Loucy (cell line): ENCODE measurements at regions not wholly inside any gene's neighbourhood (a gene's known extent, or its start where the extent isn't known, plus 50 kb on each side); places are given as distances from the start of the nearest gene placed in this dataset.

ENCODE experiments used
- H2AFZ ChIP-seq: fragments of 200-600 bp; sonication (generic); 2 replicates; pipeline ENCODE4 v1.6.0; 2016; ENCODE audit warnings: antibody characterized with exemption, mild to moderate bottlenecking, low read length, moderate library complexity
- H3F3A ChIP-seq: fragments of 200-600 bp; 2 replicates; pipeline ENCODE4 v1.6.0; 2016; ENCODE audit warnings: antibody characterized with exemption, low read depth, mild to moderate bottlenecking
- H3K27me3 ChIP-seq: fragments of 200-600 bp; sonication (generic); 2 replicates; pipeline ENCODE4 v1.6.1; 2014; ENCODE audit warnings: low read length, mild to moderate bottlenecking; ENCODE audit not compliant: insufficient read depth, poor library complexity, severe bottlenecking
- H3K36me3 ChIP-seq: fragments of 200-600 bp; sonication (generic); 2 replicates; pipeline ENCODE4 v1.6.1; 2016; ENCODE audit warnings: low read length; ENCODE audit not compliant: insufficient read depth
- H3K4me1 ChIP-seq: fragments of 200-600 bp; sonication (generic); 2 replicates; pipeline ENCODE4 v1.5.1; 2014; ENCODE audit warnings: low read length, mild to moderate bottlenecking; ENCODE audit not compliant: insufficient read depth, poor library complexity, severe bottlenecking
- H3K4me2 ChIP-seq: fragments of 200-600 bp; sonication (generic); 2 replicates; pipeline ENCODE4 v1.6.0; 2014; ENCODE audit warnings: antibody characterized with exemption, low read length, low read depth, mild to moderate bottlenecking; ENCODE audit not compliant: poor library complexity, severe bottlenecking
- H3K4me3 ChIP-seq: fragments of 200-600 bp; sonication (generic); 2 replicates; pipeline ENCODE4 v1.5.1; 2014; ENCODE audit warnings: low read length, mild to moderate bottlenecking, mixed read lengths; ENCODE audit not compliant: poor library complexity, severe bottlenecking
- H3K79me2 ChIP-seq: fragments of 200-600 bp; sonication (generic); 2 replicates; pipeline ENCODE4 v1.6.1; 2014; ENCODE audit warnings: low read length; ENCODE audit not compliant: insufficient read depth
- H3K9ac ChIP-seq: fragments of 200-600 bp; sonication (generic); 2 replicates; pipeline ENCODE4 v1.6.0; 2014; ENCODE audit warnings: mild to moderate bottlenecking, low read depth, low read length, moderate library complexity; ENCODE audit not compliant: poor library complexity, severe bottlenecking
- H3K9me2 ChIP-seq: fragments of 200-600 bp; sonication (generic); replicated peaks from 2 replicates; pipeline ENCODE4 v1.6.1; 2016; ENCODE audit warnings: low read depth, low read length, mixed read lengths
- H3K9me3 ChIP-seq: fragments of 200-600 bp; sonication (generic); 2 replicates; pipeline ENCODE4 v1.6.1; 2014; ENCODE audit warnings: mild to moderate bottlenecking, antibody characterized with exemption, low read length, low read depth; ENCODE audit not compliant: insufficient read depth
- H4K20me1 ChIP-seq: fragments of 200-600 bp; sonication (generic); 2 replicates; pipeline ENCODE4 v1.6.0; 2014; ENCODE audit warnings: antibody characterized with exemption, low read length, mild to moderate bottlenecking; ENCODE audit not compliant: insufficient read depth, poor library complexity, severe bottlenecking
- CTCF ChIP-seq: fragments of 200-600 bp; sonication (generic); conservative IDR thresholded peaks from 2 replicates; pipeline ENCODE4 v1.5.1; 2014; ENCODE audit warnings: mild to moderate bottlenecking, antibody characterized with exemption, low read length
- EZH2phosphoT487 ChIP-seq: fragments of 200-600 bp; IDR thresholded peaks from 2 replicates; pipeline ENCODE4 v1.6.1; 2018; ENCODE audit warnings: antibody characterized with exemption, mild to moderate bottlenecking, moderate library complexity, borderline replicate concordance

GRCh38 chr16:74035816-74036215 is 260.8 kb upstream of the PSMD7 start:
- TF ChIP-seq CTCF = peak; percentile 86
- TF ChIP-seq EZH2phosphoT487 = no peak
- Histone ChIP-seq H2AFZ (peak overlapping the region; percentile 80), H3K9me2 (no peaks in the 10 kb centered on the region), H3K9me3 (no peaks in the 10 kb centered on the region), H3K4me2 (peak overlapping the region; percentile 36), H3K4me3 (no peak overlapping the region), H3K27me3 (no peaks in the 10 kb centered on the region), H3F3A (no peaks in the 10 kb centered on the region), H4K20me1 (no peaks in the 10 kb centered on the region), H3K9ac (peak overlapping the region; percentile 34), H3K79me2 (no peaks in the 10 kb centered on the region), H3K36me3 (no peaks in the 10 kb centered on the region), H3K4me1 (peaks cover 19% of the 10 kb centered on the region)

- no peaks in the 10 kb centered on the region for H3K9me2 ChIP-seq
- H3K4me2 ChIP-seq = peak overlapping the region; percentile 36
- peak overlapping the region; percentile 34 for H3K9ac ChIP-seq
- H4K20me1 ChIP-seq = no peaks in the 10 kb centered on the region
- no peaks in the 10 kb centered on the region for H3K36me3 ChIP-seq
- TF ChIP-seq CTCF (peak; percentile 74), EZH2phosphoT487 (no peak)
- H3K4me1 ChIP-seq = peaks cover 19% of the 10 kb centered on the region
- no peaks in the 10 kb centered on the region for H3K27me3 ChIP-seq
- no peak overlapping the region for H3K4me3 ChIP-seq
- no peaks in the 10 kb centered on the region for H3K9me3 ChIP-seq
- H3K79me2 ChIP-seq = no peaks in the 10 kb centered on the region
- H3F3A ChIP-seq = no peaks in the 10 kb centered on the region
- peak overlapping the region; percentile 80 for H2AFZ ChIP-seq
These were observed 261.8 kb upstream of the PSMD7 start for GRCh38 chr16:74034862-74035261.

GRCh38 chr16:74034200-74034599 is 262.4 kb upstream of the PSMD7 start:
- H3K9ac ChIP-seq = no peak overlapping the region
- no peaks in the 10 kb centered on the region for H3K36me3 ChIP-seq
- H3K4me3 ChIP-seq = no peak overlapping the region
- H2AFZ ChIP-seq = peak overlapping the region; percentile 75; the same call in 1 of the 2 replicates
- TF ChIP-seq EZH2phosphoT487 = no peak
- no peak for TF ChIP-seq CTCF
- no peaks in the 10 kb centered on the region for H3K9me2 ChIP-seq
- H4K20me1 ChIP-seq = no peaks in the 10 kb centered on the region
- no peaks in the 10 kb centered on the region for H3K9me3 ChIP-seq
- no peaks in the 10 kb centered on the region for H3K79me2 ChIP-seq
- H3F3A ChIP-seq = no peaks in the 10 kb centered on the region
- peaks cover 19% of the 10 kb centered on the region for H3K4me1 ChIP-seq
- no peaks in the 10 kb centered on the region for H3K27me3 ChIP-seq
- peak overlapping the region; percentile 39 for H3K4me2 ChIP-seq
